Vagina (tissue), 2 donors: ENCODE measurements at regions not wholly inside any gene's neighbourhood (a gene's known extent, or its start where the extent isn't known, plus 50 kb on each side); places are given as distances from the start of the nearest gene placed in this dataset.
"Not testable (repeated sequence)": the region's sequence is repeated elsewhere in the genome, so short reads cannot be mapped to it uniquely, and the experiment has no call there.

Experiments
- DNase-seq, 2 donors: peaks; one replicate each; pipeline ENCODE4 v3.0.0-alpha.2; 2017; ENCODE audit errors: extremely low spot score in 2 of 2
- H3K27ac ChIP-seq: fragments of 200-600 bp; sonication (generic); one replicate; pipeline ENCODE4 v1.5.1; 2019
- H3K27me3 ChIP-seq: fragments of 200-600 bp; sonication (generic); one replicate; pipeline ENCODE4 v1.5.1; 2019
- H3K36me3 ChIP-seq, 2 donors: fragments of 200-600 bp; sonication (generic); one replicate each; pipeline ENCODE4 v1.5.1; 2017 to 2019
- H3K4me1 ChIP-seq: fragments of 200-600 bp; sonication (generic); one replicate; pipeline ENCODE4 v1.5.1; 2019
- H3K4me3 ChIP-seq, 2 donors: fragments of 200-600 bp; sonication (generic); 1 replicate in 1 of 2; 2 replicates in 1 of 2; pipeline ENCODE4 v1.5.1; 2016 to 2019
- H3K9me3 ChIP-seq: fragments of 200-600 bp; sonication (generic); one replicate; pipeline ENCODE4 v1.5.1; 2019
- POLR2A ChIP-seq, 2 donors: fragments of 450-650 bp; IDR thresholded peaks; one replicate each; pipeline ENCODE4 v1.6.1; 2017; ENCODE audit warnings: antibody characterized with exemption in 2 of 2, mild to moderate bottlenecking in 2 of 2, moderate library complexity in 2 of 2
- POLR2AphosphoS5 ChIP-seq, 2 donors: sonication (generic); formaldehyde crosslinking; IDR thresholded peaks; one replicate each; pipeline ENCODE4 v1.9.0; 2017; ENCODE audit warnings: antibody characterized with exemption in 2 of 2, mild to moderate bottlenecking in 2 of 2, low read depth in 1 of 2; ENCODE audit not compliant: insufficient read depth in 1 of 2
- intact Hi-C: fragments of 100-400 bp; cut with DNase I; formaldehyde crosslinking; loops from one replicate; pipeline ENCODE4 v1.15.1; 2023
- TF ChIP-seq, protein P1 (sequence below), 3 experiments: fragments of 450-650 bp in 2 of 3; fragments of 200-600 bp in 1 of 3; sonication (generic) in 1 of 3; IDR thresholded peaks; one replicate each; pipeline ENCODE4 v1.5.1; 2017 to 2019; ENCODE audit warnings: antibody characterized with exemption in 3 of 3, mild to moderate bottlenecking in 2 of 3, moderate library complexity in 2 of 3

DNA sequence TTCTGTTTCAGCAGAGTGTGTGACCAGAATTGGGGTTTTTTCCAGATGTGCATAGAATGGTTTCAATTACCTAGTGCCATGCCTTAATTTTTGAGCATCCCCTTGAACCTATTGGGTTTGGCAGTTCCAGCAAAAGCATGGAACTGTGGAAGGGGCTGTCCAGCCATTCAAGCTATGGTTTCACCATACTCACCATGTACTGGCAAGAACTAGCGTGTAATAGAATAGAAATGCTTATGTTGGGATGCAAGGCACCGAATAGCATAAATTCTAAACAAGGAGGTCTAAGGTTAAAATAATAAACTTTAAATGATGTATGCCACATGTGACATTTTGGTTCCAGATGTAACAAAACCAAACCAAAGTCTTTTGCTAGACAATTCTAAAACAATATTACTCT is 91.4 kb downstream of the MTERF1 start:
- Histone ChIP-seq H3K4me3 (no peak overlapping the region), H3K36me3 (no peaks in the 10 kb centered on the region), H3K27ac (no peak overlapping the region), H3K4me1 (no peaks in the 10 kb centered on the region), H3K27me3 (no peaks in the 10 kb centered on the region), H3K9me3 (no peaks in the 10 kb centered on the region)
- no peak for DNase-seq
- intact Hi-C loops = no loop called here
- TF ChIP-seq POLR2A (IDR thresholded peaks at IDR 0.05) = no peak
- TF ChIP-seq POLR2AphosphoS5 (IDR thresholded peaks at IDR 0.05; ENCODE audit: insufficient read depth in 1 of 2, low read depth in 1 of 2) = no peak
- TF ChIP-seq, protein P1, sequence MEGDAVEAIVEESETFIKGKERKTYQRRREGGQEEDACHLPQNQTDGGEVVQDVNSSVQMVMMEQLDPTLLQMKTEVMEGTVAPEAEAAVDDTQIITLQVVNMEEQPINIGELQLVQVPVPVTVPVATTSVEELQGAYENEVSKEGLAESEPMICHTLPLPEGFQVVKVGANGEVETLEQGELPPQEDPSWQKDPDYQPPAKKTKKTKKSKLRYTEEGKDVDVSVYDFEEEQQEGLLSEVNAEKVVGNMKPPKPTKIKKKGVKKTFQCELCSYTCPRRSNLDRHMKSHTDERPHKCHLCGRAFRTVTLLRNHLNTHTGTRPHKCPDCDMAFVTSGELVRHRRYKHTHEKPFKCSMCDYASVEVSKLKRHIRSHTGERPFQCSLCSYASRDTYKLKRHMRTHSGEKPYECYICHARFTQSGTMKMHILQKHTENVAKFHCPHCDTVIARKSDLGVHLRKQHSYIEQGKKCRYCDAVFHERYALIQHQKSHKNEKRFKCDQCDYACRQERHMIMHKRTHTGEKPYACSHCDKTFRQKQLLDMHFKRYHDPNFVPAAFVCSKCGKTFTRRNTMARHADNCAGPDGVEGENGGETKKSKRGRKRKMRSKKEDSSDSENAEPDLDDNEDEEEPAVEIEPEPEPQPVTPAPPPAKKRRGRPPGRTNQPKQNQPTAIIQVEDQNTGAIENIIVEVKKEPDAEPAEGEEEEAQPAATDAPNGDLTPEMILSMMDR (IDR thresholded peaks at IDR 0.05) = no peak

DNA sequence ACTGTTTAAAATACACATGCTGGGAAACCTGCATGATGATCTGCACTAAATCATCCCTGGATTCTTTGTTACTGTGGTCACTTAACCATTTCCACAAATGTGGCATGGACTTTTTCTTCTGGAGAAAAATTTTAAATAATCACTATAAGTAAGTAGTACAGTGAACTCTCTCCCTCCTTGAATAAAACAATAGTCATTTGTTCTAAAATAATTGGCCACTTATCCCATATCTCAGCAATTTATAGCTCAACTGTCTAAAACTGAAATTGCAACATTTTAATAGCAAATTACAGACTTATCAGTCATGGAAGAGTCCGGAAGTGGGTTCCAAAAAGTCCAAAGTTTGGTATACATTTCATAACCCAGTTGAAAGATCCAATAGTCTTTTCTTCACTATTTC is 90.9 kb downstream of the MTERF1 start:
- DNase-seq = no peak
- Histone ChIP-seq H3K9me3 (no peaks in the 10 kb centered on the region), H3K4me3 (no peak overlapping the region), H3K4me1 (no peaks in the 10 kb centered on the region), H3K27me3 (no peaks in the 10 kb centered on the region), H3K36me3 (no peaks in the 10 kb centered on the region), H3K27ac (no peak overlapping the region)
- TF ChIP-seq, protein P1 (IDR thresholded peaks at IDR 0.05) = no peak
- intact Hi-C loops = no loop called here

DNA sequence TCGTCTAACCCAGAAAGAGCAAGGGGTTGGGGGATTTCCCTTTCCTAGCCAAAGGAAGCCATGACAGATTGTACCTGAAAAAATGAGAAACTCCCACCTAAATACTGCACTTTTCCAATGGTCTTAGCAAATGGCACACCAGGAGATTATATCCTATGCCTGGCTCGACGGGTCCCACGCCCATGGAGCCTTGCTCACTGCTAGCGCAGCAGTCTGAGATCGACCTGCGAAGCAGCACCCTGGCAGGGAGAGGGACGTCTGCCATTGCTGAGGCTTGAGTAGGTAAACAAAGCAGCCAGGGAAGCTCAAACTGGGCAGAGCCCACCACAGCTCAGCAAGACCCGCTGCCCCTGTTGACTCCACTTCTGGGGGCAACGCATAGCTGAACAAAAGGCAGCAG is 89.9 kb downstream of the MTERF1 start:
- H3K36me3 ChIP-seq, H3K4me1 ChIP-seq, H3K27me3 ChIP-seq, H3K9me3 ChIP-seq, H3K4me3 ChIP-seq, H3K27ac ChIP-seq, intact Hi-C loops, DNase-seq: not testable (repeated sequence)

DNA sequence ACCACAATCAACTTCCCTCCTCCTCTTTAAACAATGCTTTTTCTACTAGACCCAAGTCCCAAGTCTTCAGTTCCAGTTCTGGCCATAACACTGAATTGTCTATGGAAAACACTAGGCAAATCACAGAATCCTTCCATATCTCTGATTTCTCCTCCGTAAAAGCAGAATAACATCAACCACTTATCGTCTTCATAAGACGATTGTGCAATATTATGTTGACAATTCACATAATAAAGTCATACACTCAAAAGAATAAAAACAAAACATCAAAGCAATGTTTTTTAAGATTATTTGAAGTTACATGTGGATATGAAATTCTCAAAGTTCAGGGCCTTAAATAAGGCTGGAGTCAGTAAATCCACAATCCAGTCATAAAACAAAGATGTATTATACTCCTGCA is 84.4 kb downstream of the MTERF1 start:
- TF ChIP-seq POLR2A (IDR thresholded peaks at IDR 0.05) (no peak), POLR2AphosphoS5 (IDR thresholded peaks at IDR 0.05; ENCODE audit: insufficient read depth in 1 of 2, low read depth in 1 of 2) (no peak)
- TF ChIP-seq, protein P1 (IDR thresholded peaks at IDR 0.05) = no peak
- Histone ChIP-seq H3K36me3 (no peaks in the 10 kb centered on the region), H3K4me3 (no peak overlapping the region), H3K4me1 (no peaks in the 10 kb centered on the region), H3K27me3 (no peaks in the 10 kb centered on the region), H3K9me3 (no peaks in the 10 kb centered on the region), H3K27ac (no peak overlapping the region)
- no peak for DNase-seq
- intact Hi-C loops = no loop called here

DNA sequence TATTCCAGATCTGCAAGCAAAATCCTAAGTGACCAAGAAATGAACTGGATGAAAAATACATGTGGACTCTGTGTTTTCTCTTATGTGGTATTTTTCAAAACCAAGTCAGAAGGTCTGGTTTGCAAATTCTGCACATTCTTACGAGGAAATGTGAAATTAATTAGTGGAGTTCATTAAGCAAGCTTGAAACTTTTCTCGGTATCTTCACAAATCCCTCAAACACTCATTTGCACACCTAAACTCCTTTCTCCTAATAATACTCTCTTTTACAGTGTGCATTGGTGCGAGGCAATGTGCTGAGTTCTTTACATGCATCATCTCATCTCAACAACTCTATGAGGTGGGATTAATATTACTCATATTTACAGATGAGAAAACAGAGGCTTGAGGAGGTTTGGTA is 82.1 kb downstream of the MTERF1 start:
- Histone ChIP-seq H3K4me1 (no peaks in the 10 kb centered on the region), H3K9me3 (no peaks in the 10 kb centered on the region), H3K27ac (no peak overlapping the region), H3K4me3 (no peak overlapping the region), H3K27me3 (no peaks in the 10 kb centered on the region), H3K36me3 (no peaks in the 10 kb centered on the region)
- intact Hi-C loops = no loop called here
- no peak for TF ChIP-seq POLR2AphosphoS5 (IDR thresholded peaks at IDR 0.05; ENCODE audit: insufficient read depth in 1 of 2, low read depth in 1 of 2)
- TF ChIP-seq, protein P1 (IDR thresholded peaks at IDR 0.05) = no peak
- no peak for TF ChIP-seq POLR2A (IDR thresholded peaks at IDR 0.05)
- DNase-seq = no peak

DNA sequence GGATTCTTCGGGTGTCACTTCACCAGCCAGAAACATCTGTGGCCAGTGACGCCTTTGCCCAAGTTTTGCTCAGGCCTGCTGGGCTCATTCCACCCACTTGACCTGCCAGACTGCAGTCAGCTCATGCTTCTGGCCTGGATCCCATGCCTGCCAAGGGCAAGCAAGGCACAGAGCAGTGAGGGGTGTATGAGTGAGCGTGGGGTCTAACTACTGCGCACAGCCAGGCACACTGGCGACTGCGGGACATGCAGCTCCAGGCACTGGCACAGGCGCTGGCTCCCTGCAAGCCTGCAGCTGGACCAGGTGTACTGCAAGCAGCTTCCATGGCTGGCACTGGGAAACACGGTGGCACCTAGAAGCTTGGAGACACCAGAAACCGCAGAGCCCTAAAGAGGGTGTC is 80.1 kb downstream of the MTERF1 start:
- Histone ChIP-seq H3K27ac (no peak overlapping the region), H3K36me3 (no peaks in the 10 kb centered on the region), H3K4me1 (no peaks in the 10 kb centered on the region), H3K9me3 (no peaks in the 10 kb centered on the region), H3K27me3 (no peaks in the 10 kb centered on the region), H3K4me3 (no peak overlapping the region)
- DNase-seq = no peak
- TF ChIP-seq POLR2AphosphoS5 (IDR thresholded peaks at IDR 0.05; ENCODE audit: insufficient read depth in 1 of 2, low read depth in 1 of 2) = no peak
- no peak for TF ChIP-seq POLR2A (IDR thresholded peaks at IDR 0.05)
- TF ChIP-seq, protein P1 (IDR thresholded peaks at IDR 0.05) = no peak
- intact Hi-C loops = no loop called here
